ENCODE measurements at regions not wholly inside any gene's neighbourhood (a gene's known extent, or its start where the extent isn't known, plus 50 kb on each side); places are given as distances from the start of the nearest gene placed in this dataset.

DNA sequence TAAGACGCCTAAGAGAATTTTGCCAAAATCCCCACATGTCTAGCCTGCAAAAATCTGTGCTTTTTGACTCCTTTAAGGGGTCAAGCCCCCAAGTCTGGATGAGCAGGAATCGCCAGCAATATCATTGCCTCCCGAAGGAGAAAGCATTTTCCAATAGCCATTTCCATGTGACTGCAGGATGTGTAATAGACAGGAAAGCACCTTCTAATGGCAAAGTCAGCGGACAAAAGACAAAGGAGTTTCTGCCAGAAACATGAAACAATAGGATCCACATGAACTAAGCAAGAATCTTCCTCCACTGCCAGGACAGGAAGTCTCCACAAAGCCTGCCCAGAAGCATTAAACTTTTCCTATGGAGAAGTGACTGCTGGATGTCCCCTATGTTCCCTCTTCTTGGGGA, 177.1 kb upstream of the PCSK5 start:
- Mint-ChIP-seq H3K36me3 (ENCODE audit: low read depth) (no peaks in the 10 kb centered on the region; the same call in 1 of the 2 replicates), H3K27me3 (ENCODE audit: insufficient read depth) (no peaks in the 10 kb centered on the region; the same call in 1 of the 2 replicates), H3K27ac (no peak overlapping the region), H3K4me1 (ENCODE audit: low read depth) (no peaks in the 10 kb centered on the region), H3K9me3 (peaks cover 44% of the 10 kb centered on the region), H3K4me3 (no peak overlapping the region)
- DNase-seq: no peak
- TF ChIP-seq, protein P1, sequence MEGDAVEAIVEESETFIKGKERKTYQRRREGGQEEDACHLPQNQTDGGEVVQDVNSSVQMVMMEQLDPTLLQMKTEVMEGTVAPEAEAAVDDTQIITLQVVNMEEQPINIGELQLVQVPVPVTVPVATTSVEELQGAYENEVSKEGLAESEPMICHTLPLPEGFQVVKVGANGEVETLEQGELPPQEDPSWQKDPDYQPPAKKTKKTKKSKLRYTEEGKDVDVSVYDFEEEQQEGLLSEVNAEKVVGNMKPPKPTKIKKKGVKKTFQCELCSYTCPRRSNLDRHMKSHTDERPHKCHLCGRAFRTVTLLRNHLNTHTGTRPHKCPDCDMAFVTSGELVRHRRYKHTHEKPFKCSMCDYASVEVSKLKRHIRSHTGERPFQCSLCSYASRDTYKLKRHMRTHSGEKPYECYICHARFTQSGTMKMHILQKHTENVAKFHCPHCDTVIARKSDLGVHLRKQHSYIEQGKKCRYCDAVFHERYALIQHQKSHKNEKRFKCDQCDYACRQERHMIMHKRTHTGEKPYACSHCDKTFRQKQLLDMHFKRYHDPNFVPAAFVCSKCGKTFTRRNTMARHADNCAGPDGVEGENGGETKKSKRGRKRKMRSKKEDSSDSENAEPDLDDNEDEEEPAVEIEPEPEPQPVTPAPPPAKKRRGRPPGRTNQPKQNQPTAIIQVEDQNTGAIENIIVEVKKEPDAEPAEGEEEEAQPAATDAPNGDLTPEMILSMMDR (IDR thresholded peaks at IDR 0.05): no peak

DNA sequence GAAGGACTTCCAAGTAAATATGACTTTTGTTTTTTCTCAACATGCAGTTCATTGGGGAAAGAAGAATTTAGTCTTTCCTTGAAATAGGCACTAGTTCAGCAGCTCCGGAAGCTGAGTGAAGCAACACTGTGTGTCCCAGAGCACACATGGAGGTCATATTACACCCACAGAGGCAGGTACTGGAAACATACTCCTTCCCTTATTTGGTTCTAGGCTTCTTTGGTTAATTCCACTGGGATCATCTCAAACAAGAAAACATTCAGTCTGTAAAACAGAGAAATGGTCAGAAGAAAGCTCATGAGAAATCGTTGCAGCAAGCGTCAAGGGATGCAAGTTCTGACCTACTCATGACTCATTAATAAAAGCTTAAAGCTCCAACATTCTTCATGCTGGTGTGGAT, 175.1 kb upstream of the PCSK5 start:
- Mint-ChIP-seq H3K36me3 (ENCODE audit: low read depth) (no peaks in the 10 kb centered on the region), H3K4me3 (no peak overlapping the region), H3K9me3 (peaks cover 38% of the 10 kb centered on the region), H3K27me3 (ENCODE audit: insufficient read depth) (no peaks in the 10 kb centered on the region), H3K4me1 (ENCODE audit: low read depth) (no peaks in the 10 kb centered on the region), H3K27ac (no peak overlapping the region)
- no peak for DNase-seq
- TF ChIP-seq, protein P1 (IDR thresholded peaks at IDR 0.05): no peak

DNA sequence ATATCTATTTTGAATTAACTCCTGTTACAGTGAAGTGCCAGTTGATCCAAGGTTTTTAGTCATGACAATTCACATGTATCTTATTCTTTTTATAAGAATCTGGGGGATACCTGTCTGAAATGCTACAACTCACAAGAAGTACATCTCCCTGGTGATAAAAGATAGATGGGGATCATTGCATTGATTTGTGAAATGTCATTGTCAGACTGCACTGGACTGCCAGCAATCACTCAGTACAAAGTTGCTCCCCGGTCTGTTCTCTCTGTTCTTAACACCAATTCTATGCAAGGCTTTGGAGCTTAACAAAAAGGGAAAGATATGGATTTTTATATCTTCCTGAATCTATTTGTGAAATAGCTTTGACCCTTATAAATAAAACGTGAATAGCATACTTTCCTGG, 171.8 kb upstream of the PCSK5 start:
- Mint-ChIP-seq H3K4me1 (ENCODE audit: low read depth) (no peaks in the 10 kb centered on the region), H3K27ac (no peak overlapping the region), H3K27me3 (ENCODE audit: insufficient read depth) (no peaks in the 10 kb centered on the region), H3K9me3 (peaks cover 30% of the 10 kb centered on the region), H3K4me3 (no peak overlapping the region), H3K36me3 (ENCODE audit: low read depth) (no peaks in the 10 kb centered on the region)
- DNase-seq: no peak
- TF ChIP-seq, protein P1 (IDR thresholded peaks at IDR 0.05): no peak

DNA sequence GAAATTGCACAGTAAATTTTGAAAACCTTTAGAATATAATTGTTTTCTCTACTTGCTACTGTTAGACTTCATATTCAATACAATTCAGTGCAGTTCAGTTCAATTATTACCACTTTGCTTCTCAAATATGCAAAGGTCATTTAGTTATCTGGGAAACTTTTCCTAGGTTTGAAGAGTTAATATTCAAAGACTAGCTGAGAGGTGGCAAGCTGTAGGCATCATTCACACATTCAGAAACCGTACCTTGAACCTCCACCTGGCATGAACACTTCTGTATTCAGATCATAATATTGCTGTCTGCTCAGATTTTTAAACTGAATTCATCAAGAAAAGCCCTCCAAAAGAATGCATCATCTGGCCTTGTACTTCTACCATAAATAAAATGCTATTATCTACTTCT, 162.1 kb upstream of the PCSK5 start:
- Mint-ChIP-seq H3K36me3 (ENCODE audit: low read depth) (no peaks in the 10 kb centered on the region; the same call in 1 of the 2 replicates), H3K4me3 (no peak overlapping the region), H3K4me1 (ENCODE audit: low read depth) (no peaks in the 10 kb centered on the region), H3K27me3 (ENCODE audit: insufficient read depth) (no peaks in the 10 kb centered on the region; the same call in 1 of the 2 replicates), H3K27ac (no peak overlapping the region), H3K9me3 (peaks cover 33% of the 10 kb centered on the region)
- TF ChIP-seq, protein P1 (IDR thresholded peaks at IDR 0.05): no peak
- DNase-seq: no peak

- peaks cover 39% of the 10 kb centered on the region for H3K9me3 Mint-ChIP-seq
- H3K27ac Mint-ChIP-seq: no peak overlapping the region
- TF ChIP-seq, protein P1 (IDR thresholded peaks at IDR 0.05): no peak
- H3K4me1 Mint-ChIP-seq (ENCODE audit: low read depth): no peaks in the 10 kb centered on the region
- DNase-seq: no peak
- no peak overlapping the region for H3K4me3 Mint-ChIP-seq
- H3K27me3 Mint-ChIP-seq (ENCODE audit: insufficient read depth): no peaks in the 10 kb centered on the region; the same call in 1 of the 2 replicates
- no peaks in the 10 kb centered on the region for H3K36me3 Mint-ChIP-seq (ENCODE audit: low read depth)
Measured at GRCh38 chr9:75734802-75735201, 155.7 kb upstream of the PCSK5 start.

Measured in HFFc6 (cell line).